ENCODE measurements at regions not wholly inside any gene's neighbourhood (a gene's known extent, or its start where the extent isn't known, plus 50 kb on each side); places are given as distances from the start of the nearest gene placed in this dataset.

GRCh38 chr10:130400890-130401289 is 264.7 kb downstream of the GLRX3 start:
- no peak for TF ChIP-seq CTCF (IDR thresholded peaks at IDR 0.05; ENCODE audit: insufficient read depth, low read depth, low read length)
- CTCF ChIA-PET: no interaction called here
- Histone ChIP-seq H3K4me3 (ENCODE audit: low read depth, low read length) (no peak overlapping the region), H3K27me3 (ENCODE audit: control insufficient read depth, insufficient read depth, low read length) (no peaks in the 10 kb centered on the region), H3K36me3 (ENCODE audit: control insufficient read depth, insufficient read depth, low read length) (no peaks in the 10 kb centered on the region)
- no peak for DNase-seq (ENCODE audit: low read depth)
- POLR2A ChIA-PET: no interaction called here

GRCh38 chr10:130401860-130402765 is 265.9 kb downstream of the GLRX3 start:
- ChIA-PET POLR2A (no interaction called here), CTCF (no interaction called here)
- no peak for DNase-seq (ENCODE audit: low read depth)
- Histone ChIP-seq H3K36me3 (ENCODE audit: control insufficient read depth, insufficient read depth, low read length) (no peaks in the 10 kb centered on the region), H3K4me3 (ENCODE audit: low read depth, low read length) (no peak overlapping the region), H3K27me3 (ENCODE audit: control insufficient read depth, insufficient read depth, low read length) (no peaks in the 10 kb centered on the region)
- TF ChIP-seq CTCF (IDR thresholded peaks at IDR 0.05; ENCODE audit: insufficient read depth, low read depth, low read length): no peak

- CTCF ChIA-PET: no interaction called here
- Histone ChIP-seq H3K27me3 (ENCODE audit: control insufficient read depth, insufficient read depth, low read length) (no peaks in the 10 kb centered on the region), H3K4me3 (ENCODE audit: low read depth, low read length) (no peak overlapping the region), H3K36me3 (ENCODE audit: control insufficient read depth, insufficient read depth, low read length) (no peaks in the 10 kb centered on the region)
- no peak for TF ChIP-seq CTCF (IDR thresholded peaks at IDR 0.05; ENCODE audit: insufficient read depth, low read depth, low read length)
- POLR2A ChIA-PET: no interaction called here
- no peak for DNase-seq (ENCODE audit: low read depth)
Measured at GRCh38 chr10:130403153-130404075, 267.2 kb downstream of the GLRX3 start.

GRCh38 chr10:130404476-130405055 is 268.4 kb downstream of the GLRX3 start:
- CTCF ChIA-PET: no interaction called here
- POLR2A ChIA-PET: no interaction called here
- no peak for DNase-seq (ENCODE audit: low read depth)
- Histone ChIP-seq H3K36me3 (ENCODE audit: control insufficient read depth, insufficient read depth, low read length) (no peaks in the 10 kb centered on the region), H3K4me3 (ENCODE audit: low read depth, low read length) (no peak overlapping the region), H3K27me3 (ENCODE audit: control insufficient read depth, insufficient read depth, low read length) (no peaks in the 10 kb centered on the region)
- no peak for TF ChIP-seq CTCF (IDR thresholded peaks at IDR 0.05; ENCODE audit: insufficient read depth, low read depth, low read length)

- TF ChIP-seq CTCF (IDR thresholded peaks at IDR 0.05; ENCODE audit: insufficient read depth, low read depth, low read length): no peak
- DNase-seq (ENCODE audit: low read depth): no peak
- ChIA-PET CTCF (no interaction called here), POLR2A (no interaction called here)
- Histone ChIP-seq H3K4me3 (ENCODE audit: low read depth, low read length) (no peak overlapping the region), H3K27me3 (ENCODE audit: control insufficient read depth, insufficient read depth, low read length) (no peaks in the 10 kb centered on the region), H3K36me3 (ENCODE audit: control insufficient read depth, insufficient read depth, low read length) (no peaks in the 10 kb centered on the region)
Measured at GRCh38 chr10:130407052-130407451, 270.9 kb downstream of the GLRX3 start.

All from BJ (cell line).